Lung microvascular endothelial cell (primary cell): ENCODE measurements at regions not wholly inside any gene's neighbourhood (a gene's known extent, or its start where the extent isn't known, plus 50 kb on each side); places are given as distances from the start of the nearest gene placed in this dataset.

Experiments used
- DNase-seq, 2 donors: peaks; one replicate each; pipeline versions ENCODE4 v3.0.0 to v3.0.0-alpha.2; 2010; ENCODE audit warnings: low read depth in 2 of 2

DNA sequence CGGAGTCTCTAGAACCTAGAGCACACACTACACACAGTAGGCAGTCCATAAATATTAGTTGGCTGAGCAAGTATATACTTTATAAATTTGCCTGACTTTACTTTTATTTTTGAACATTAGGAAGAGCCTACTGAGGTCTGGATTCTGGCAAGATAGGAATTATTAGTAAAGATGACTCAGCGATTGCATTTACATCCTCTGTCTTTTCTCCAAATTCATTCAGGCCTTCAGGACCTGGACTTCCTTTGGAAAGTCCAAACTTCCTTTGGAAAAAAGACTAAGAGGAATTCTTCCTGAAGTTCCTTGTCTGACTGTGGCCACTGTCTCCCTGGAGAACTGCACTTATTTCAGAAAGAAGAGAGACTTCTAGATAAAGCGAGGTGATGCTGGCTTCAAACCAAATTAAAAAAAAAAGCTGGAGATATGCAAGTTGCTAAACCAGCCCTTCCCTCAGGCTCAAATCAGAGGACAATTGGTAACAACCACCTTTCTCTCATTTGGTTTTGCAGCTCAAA, 251.3 kb downstream of the GAS1 start:
- DNase-seq = no peak

DNA sequence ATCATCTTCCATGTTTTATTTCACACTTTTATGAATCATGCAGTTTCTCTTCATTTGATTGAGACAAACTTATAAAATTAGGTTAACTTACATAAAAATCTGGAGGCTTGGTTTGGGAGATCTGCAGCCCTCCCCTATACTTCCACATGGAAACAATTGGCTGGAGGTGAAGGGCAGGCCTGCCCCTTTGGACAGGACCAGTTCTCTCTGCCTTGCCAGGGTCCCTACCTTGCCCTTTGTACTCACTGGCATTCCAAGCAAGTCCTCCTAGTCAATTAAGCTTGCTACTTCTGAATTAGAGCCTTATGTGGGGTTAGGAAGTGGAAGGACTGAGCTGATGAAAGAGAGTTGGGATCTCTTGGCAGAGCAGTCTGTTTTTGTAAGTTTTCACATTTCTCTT, 257.3 kb downstream of the GAS1 start:
- DNase-seq = no peak

DNA sequence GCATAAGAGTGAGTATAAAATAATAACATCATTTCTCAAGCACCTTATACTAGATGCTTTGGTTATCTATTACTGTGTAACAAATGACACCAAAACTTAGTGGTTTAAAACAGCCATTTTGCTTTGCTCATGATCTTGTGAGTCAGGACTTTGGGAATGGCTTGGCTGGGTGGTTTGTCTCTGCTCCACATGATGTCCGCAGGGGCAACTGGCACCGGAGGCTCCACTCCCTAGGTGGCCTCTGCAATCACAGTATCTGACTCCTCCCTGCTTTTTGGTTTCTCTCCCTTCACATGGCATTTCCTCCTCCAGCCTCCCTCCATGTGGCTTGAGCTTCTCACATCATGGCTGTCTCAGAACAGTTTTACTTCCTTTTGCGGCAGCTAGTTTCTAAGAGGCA, 259.5 kb downstream of the GAS1 start:
- DNase-seq = no peak

DNA sequence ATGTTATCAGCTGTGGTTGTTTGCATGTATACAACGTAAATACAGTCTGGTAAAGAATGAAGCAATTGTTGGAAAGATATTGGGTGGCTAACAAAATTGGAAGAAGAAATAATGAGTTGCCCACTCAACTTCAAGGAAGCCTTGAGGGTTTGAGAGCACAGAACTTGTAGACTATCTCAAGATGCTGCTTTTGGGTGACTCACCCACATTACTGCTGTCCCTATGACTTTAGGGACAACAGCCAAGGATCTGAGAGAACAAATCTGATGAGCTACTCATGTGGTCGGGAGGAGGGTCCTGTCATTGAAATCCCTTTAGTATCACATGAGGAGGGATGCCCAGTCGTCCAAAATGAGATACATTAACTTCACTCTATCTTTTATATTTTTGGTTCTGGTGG, 261.8 kb downstream of the GAS1 start:
- no peak for DNase-seq

DNA sequence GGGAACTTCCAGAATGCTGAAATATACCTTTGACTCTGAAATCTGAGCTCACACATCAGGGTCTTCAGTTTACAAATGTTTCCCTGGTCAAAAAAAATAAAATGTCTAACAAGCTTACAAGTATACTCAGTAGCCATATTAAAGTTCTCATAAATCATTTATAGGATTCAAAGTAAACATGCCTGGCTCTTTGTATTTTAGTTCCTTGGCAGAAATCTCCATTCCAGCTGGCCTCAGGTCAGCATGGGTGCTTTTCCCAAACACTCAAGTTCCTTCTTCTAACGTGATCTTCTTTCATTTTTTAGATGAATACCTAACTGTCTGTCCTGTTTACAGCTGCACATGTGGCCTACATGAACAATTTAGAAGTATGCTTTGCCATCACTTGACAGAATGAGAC, 263.2 kb downstream of the GAS1 start:
- no peak for DNase-seq

DNA sequence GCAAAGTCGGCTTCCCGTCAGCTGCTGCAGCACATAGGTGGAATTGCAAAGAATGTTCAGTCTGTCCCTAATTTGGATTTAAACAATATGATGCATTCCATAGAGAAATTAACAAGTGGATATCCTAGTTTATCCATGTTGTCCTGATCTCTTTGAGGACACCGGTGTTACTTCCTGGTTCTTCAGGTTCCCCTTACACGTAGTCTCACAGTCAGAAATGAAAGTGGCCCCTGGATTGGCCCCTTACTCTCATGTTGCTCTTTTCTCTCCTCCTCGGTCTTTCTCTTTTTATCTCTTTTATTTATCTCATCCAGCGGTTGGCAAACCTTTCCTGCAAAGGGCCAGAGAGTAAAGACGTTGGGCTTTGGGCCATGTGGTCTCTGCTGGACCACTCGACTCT, 265.1 kb downstream of the GAS1 start:
- DNase-seq = no peak

DNA sequence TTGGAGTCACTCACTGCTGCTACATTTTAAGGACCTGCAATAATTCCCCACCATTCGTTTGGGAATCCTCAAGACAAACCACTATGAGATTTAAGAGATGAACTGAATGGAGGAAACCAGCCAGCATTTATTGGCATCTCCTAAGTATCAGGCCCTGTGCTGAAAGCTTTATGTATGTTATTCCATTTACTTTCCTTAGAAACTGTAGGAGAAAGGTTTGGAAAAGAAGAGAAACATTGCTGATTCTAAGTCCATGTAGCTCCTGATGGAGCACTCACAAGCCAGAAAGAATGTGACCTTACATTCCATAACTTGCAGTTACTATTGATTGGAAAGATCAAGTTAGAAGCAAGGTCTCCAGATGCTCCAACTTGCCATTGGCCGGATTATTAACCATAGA, 267.4 kb downstream of the GAS1 start:
- no peak for DNase-seq

DNA sequence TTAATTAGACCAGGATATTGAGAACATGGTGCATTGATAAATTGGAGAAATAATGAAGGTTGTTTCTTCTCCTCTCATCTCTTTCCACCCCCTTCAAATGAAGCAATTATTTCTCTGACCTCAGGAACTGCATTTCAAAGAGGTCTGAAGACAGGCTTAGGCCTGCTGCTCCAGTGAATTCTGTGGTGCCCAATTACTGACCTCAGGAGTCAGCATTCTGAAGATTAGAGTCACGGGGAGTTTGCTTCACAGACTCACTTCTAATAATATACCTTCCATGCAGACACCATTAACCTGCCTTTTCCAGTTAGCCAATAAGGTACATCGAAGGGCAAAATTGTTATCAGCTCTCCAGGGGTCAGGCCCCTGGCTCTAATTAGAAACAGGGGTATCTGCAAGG, 270.9 kb downstream of the GAS1 start:
- DNase-seq = no peak

DNA sequence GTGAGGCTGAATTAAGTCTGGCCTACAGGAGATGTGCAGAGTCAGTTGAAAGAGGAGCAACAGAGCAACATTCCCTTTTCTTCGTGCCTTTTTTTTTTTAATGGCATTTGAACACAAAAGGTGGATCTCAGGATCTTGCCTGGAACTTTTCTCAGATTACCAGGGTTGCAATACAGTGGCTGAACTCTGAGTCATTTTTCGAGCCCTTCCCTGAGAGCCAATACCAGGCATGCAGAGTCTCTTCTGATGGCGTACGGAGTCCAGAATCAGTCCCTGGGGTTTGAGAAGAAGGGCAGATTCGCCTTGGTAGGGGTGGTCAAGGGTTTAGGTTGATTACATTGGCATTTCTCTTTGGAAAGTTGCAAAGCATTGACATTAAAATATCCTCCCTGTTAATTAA, 271.5 kb downstream of the GAS1 start:
- DNase-seq = no peak

DNA sequence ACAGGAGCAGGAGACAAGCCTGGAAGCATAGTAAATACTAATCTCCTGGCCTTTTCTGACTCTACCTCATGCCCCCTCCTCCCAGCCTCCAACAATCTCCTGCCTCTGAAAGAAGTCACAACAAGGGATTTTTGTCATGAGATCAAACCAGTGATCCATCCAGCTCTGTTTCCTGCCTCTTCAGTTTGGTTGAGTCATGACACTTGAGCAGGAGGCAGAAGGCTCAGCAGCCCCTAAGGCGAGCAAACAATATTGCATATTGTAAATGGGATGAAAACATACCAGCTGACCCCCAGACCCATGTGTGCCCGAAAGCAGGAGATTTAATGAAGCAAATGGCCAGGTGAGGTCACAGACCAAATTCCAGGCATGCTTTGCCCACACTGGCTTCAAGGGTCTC, 272.8 kb downstream of the GAS1 start:
- no peak for DNase-seq

DNA sequence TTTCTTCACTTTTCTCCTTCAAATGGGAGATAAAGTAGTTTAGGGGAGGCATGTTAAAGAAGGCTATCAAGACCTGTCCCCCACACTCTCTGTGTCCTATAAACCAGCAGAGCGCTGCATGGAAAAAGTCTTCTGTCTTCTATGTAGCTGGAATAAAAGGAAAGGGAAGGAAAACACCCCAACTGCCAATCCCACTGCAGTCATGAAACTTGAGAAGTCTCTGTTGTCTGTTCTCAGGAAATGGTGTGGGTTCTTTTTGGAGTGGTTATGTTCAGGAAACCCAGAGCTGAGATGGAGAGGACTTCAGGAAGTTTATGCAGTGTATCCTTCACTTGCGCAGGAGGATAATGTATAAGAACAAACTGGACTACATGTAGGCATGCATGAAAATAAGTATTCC, 274.3 kb downstream of the GAS1 start:
- DNase-seq = no peak

DNA sequence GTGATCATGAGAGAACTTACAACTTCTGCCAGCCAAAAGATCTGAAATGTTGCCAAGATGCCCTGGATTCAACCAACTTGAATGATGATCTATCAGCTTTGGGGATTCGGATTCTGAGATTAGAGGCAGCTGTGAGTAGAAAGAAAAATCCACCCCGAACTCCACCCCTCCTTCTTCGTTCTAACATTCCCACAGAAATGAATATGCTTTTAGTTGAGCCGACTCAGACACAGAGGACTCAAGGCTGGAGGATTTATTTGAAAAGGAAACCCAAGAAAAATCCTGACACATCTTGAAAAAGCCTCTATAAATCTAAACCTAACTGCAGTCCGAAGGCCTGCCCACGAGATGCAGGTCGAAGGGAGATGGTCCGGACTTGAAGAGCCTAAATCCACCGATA, 275.0 kb downstream of the GAS1 start:
- DNase-seq = no peak

DNA sequence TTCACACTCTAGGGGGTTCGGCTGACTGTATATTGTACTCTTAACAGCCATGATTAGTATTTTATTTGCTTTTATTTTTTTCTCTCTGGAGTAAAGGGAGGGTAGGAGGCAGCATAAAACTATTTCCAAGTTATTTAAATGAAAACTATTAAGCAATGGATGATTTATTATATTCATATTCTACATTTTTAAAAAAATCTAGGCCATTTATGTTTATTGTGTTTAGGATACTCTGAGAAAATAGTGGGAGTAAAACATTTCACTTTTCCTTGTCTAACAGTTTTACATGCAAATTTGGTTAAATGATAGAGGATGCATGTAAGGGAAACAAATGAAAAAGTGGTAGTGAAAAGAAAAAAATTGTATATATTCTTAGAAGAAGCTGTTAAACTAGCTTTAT, 276.3 kb downstream of the GAS1 start:
- no peak for DNase-seq

DNA sequence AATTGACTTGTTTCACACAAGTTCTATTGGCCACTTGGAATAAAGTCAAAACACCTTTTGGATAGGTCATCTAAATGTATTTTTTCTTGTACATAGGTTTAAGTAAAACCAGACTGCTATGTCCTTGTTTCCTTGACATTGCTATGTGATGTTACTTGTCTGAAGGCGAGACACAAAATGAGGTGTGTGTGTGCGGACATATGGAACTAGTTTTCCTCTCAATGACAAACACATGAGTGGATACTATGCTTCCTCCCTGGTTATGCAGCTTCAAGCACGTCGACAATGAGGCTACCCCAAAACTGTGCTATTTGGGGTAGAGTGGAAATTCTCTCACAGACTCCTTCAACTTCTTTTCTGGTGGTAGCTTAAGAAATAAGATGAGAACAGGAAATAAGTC, 276.8 kb downstream of the GAS1 start:
- DNase-seq = no peak

DNA sequence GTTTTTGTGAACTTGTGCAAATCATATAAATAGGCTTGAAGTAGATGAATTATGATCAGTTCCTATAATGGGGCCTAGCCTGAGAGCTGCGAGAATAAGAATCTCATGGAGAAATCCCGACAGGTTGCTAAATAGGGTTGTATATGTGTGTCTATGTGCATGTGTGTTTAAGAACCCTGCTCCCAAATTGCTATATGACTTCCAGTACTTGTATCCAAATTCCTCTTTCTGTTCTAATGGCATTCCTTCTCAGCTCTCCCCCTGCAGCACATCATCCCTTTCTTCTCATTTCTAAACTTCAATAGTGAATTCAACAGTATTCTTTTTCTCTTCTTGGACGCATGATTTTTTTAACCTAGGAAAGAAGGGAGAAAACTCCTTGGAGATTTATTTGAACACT, 277.2 kb downstream of the GAS1 start:
- no peak for DNase-seq

DNA sequence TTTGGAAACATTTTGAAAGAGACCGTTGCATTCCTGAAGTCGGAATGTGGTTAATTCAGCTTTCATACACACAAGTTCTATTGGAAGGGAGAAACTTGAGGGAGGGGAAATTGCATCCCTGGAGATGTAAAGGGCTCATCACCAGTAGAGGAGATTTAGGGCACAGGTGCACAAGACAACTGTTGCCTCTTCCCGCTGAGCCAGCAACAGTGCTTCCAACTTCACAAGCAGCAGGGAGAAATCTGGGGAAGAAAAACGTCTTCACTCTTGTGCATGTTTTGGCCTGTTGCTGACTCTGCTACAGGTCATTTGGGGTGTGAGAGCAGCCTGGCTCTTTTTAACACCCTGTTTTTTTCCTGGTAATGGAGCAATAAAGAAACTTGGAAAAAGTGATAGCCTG, 277.9 kb downstream of the GAS1 start:
- DNase-seq = no peak

DNA sequence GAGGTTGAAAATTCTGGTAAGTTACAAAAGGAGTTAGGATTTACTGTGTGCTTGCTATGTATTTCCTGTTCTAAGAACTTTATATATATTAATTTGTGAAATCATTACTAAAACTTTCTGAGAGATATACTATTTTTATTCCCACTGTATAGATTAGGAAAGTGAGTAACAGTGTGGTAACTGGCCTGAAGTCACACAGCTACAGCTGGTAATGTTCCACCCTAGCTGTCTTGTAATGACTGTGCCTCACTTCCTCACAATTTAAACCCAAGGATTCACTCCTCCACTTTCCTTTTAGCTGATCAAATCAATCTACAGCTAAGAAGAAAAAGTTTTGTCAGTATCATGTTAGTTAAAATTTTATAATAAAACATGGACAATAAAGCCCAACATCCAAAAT, 278.8 kb downstream of the GAS1 start:
- no peak for DNase-seq

DNA sequence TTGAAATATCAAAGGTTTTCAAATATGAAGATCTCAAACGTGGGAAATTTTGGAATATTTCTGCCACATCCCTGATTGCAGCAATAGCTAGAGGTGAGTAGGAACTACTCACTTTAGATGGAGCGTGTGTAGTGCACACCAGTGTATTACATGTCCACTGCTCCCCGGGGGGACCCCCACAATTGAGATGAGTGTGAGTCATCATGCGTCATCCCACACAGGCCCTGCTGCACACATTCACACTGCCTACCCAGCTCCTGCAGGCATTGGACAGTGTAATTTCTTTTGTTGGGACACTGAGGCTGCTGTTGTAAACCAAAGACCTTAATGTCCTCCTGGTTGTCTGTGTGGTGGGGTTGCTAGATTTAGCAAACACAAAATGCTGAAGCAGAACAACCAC, 280.0 kb downstream of the GAS1 start:
- no peak for DNase-seq

DNA sequence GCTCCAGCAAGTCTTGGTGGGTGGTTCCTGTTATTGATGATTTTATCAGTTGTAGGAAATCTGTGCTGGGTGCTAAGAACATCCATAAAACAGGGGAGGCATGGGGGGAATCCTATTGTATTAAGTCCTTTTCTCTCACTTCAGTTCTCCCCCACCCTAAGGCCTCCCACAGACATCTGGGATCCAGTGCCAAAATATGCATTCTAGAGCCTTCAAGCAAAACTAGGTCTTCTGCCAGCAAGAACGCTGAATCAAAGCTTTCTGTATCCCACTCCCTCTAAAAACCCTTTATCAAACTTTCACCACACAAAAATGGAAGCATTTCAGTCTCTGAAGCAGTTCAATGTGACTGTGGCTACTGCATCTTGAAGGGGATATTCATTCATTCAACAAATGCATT, 281.9 kb downstream of the GAS1 start:
- DNase-seq = no peak

DNA sequence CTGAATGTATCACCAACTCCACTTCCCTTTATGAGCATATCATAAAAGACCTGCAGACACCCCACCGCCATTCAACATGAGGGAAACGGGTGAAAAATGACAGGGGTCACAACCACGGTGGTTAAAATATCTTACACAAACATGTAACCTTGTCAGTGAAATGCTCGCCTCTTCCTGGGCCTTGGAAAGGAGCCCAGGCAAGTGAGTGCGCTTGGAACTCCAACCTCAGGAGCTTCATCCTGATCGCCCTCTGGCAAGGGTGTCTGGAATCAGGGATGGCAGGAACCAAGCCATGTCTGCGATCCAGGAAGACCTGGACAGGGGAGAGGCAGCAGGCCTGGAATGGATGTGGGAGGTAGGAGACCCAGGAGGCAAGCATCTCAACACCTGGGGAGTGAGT, 282.7 kb downstream of the GAS1 start:
- DNase-seq = no peak

DNA sequence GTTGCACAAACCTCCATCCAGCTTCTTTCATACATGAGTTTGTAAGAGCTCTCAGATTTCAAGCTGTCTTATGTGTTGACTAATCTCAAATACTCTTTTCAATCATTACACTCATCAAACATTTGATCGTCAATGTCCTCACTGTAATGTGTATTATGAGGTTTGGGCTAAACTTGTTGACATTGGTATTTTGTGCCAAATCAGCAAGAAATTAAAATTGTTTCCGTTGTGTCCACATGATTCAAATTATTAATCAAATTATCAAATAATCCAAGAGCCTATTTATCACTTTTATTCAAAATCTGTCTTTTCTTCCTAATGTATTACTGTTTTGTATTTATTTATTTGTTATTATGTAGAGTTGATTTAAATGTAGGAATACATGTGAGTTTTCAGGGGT, 283.4 kb downstream of the GAS1 start:
- no peak for DNase-seq

DNA sequence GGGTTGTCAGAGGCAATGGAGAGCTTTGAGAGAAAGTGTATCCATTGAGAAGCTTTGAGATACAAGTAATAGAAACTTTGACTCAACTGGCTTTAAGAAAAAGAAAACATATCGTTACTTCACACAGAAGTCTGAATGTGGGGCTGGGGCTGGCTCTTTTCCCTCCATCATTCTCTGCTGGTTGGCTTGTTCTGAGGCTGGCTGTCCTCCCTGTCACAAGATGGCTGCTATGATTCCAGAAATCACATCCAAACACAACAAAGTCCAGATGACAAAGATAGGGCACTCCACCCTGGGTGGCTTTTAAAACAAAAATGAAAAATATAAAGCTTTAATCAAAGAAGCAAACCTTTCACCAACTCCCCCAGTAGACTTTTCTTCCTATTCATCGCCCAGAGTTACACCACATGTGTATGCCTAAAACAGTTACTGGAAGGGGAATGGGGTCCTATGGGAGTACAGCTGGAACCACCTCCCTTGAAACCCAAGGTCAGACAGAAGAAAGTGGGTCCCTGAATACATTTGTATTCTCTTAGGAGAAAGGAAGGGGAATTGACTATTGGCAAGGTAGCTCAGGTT, 284.3 kb downstream of the GAS1 start:
- no peak for DNase-seq

DNA sequence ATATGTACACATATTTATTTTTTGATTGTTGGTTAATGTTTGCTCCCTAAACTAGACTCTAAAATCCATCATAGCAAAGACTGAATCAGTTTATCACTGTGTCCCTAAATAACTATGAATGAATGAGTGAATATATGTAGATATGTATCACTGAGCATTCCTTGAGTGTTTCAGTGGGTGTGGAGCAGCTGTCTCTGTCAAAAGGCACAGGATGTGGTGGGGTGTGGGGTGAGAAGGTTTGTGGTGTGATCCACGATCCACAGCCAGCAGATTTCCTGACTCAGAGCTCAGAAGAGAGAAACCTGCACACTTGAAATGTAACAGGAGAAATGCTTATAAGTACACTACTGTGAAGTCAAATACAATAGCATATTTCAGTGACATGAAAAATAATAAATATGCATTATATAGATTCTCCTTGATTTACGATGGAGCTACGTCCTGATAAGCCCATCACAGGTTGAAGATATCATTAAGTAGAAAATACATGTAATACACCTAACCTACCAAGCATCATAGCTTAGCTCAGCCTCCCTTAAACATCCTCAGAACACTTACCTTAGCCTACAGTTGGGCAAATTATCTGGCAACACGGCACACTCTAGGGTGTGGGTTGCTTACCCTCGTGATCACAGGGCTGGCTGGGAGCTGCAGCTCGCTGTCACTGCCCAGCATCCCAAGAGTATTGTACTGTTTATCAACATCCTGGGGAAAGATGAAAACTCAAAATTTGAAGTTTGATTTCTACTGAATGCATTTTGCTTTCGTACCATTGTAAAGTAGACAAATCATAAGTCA, 287.0 kb downstream of the GAS1 start:
- DNase-seq = no peak
